OCI-LY7 (cell line): ENCODE measurements at regions not wholly inside any gene's neighbourhood (a gene's known extent, or its start where the extent isn't known, plus 50 kb on each side); places are given as distances from the start of the nearest gene placed in this dataset.

ENCODE experiments used
- BruUV-seq: library from RNA; stranded (reverse); fragments of 400-500 nt; replicated peaks from 2 replicates; lab custom pipeline; 2021; lab: Mats Ljungman, UMichigan
- CTCF ChIA-PET: fragments of 300-600 bp; sonication (Branson Sonifier 250); formaldehyde crosslinking; loops from one replicate; lab custom pipeline; 2022; ENCODE audit warnings: antibody characterized with exemption; ENCODE audit not compliant: unreplicated experiment; lab: Charles Lee
- POLR2A ChIA-PET: fragments of 300-600 bp; sonication (Branson Sonifier 250); formaldehyde crosslinking; loops from one replicate; lab custom pipeline; 2022; ENCODE audit warnings: antibody characterized with exemption; lab: Charles Lee
- DNase-seq: peaks from one replicate; pipeline ENCODE4 v3.0.0-alpha.2; 2015; ENCODE audit warnings: low spot score
- H2AFZ ChIP-seq: fragments of 200-600 bp; sonication (generic), shearing (Covaris generic); 2 replicates; pipeline ENCODE4 v1.6.1; 2014; ENCODE audit warnings: mild to moderate bottlenecking, antibody characterized with exemption, low read length, moderate library complexity
- H3K27ac ChIP-seq: fragments of 200-600 bp; sonication (generic); 2 replicates; pipeline ENCODE4 v1.5.1; 2014; ENCODE audit warnings: mixed run types, low read depth, mild to moderate bottlenecking, moderate library complexity, low read length, inconsistent platforms; ENCODE audit not compliant: poor library complexity, severe bottlenecking
- H3K36me3 ChIP-seq: fragments of 200-600 bp; sonication (generic); 2 replicates; pipeline ENCODE4 v1.6.1; 2014; ENCODE audit warnings: mild to moderate bottlenecking, antibody characterized with exemption, low read length, moderate library complexity, mixed read lengths; ENCODE audit not compliant: insufficient read depth
- H3K4me1 ChIP-seq: fragments of 200-600 bp; sonication (generic); 2 replicates; pipeline ENCODE4 v1.5.1; 2014; ENCODE audit warnings: mild to moderate bottlenecking, low read length; ENCODE audit not compliant: insufficient read depth, poor library complexity, severe bottlenecking
- H3K4me2 ChIP-seq: fragments of 200-600 bp; sonication (generic); 2 replicates; pipeline ENCODE4 v1.6.1; 2014; ENCODE audit warnings: mild to moderate bottlenecking, low read length
- H3K4me3 ChIP-seq: fragments of 200-600 bp; sonication (generic); 2 replicates; pipeline ENCODE4 v1.5.1; 2014; ENCODE audit warnings: mild to moderate bottlenecking, low read depth, low read length; ENCODE audit not compliant: poor library complexity, severe bottlenecking
- H3K79me2 ChIP-seq: fragments of 200-600 bp; sonication (generic); 2 replicates; pipeline ENCODE4 v1.6.1; 2016; ENCODE audit warnings: low read depth, mild to moderate bottlenecking, low read length, moderate library complexity, mixed read lengths; ENCODE audit not compliant: insufficient read depth
- H3K9me2 ChIP-seq: fragments of 200-600 bp; sonication (generic); 2 replicates; pipeline ENCODE4 v1.6.1; 2016; ENCODE audit warnings: mild to moderate bottlenecking, low read length, mixed read lengths; ENCODE audit not compliant: insufficient read depth
- H3K9me3 ChIP-seq: fragments of 200-600 bp; sonication (generic); 2 replicates; pipeline ENCODE4 v1.6.1; 2014; ENCODE audit warnings: mild to moderate bottlenecking, mixed run types, low read length, mixed read lengths
- H4K20me1 ChIP-seq: fragments of 200-600 bp; sonication (generic); 2 replicates; pipeline ENCODE4 v1.6.1; 2014; ENCODE audit warnings: mild to moderate bottlenecking, antibody characterized with exemption, low read length, moderate library complexity, mixed read lengths; ENCODE audit not compliant: insufficient read depth
- EZH2phosphoT487 ChIP-seq: fragments of 200-600 bp; sonication (generic); IDR thresholded peaks from 2 replicates; pipeline ENCODE4 v1.6.1; 2018; ENCODE audit warnings: low read depth, borderline replicate concordance, mild to moderate bottlenecking, mixed run types, antibody characterized with exemption, low read length, moderate library complexity, mixed read lengths
- intact Hi-C: fragments of 100-400 bp; cut with micrococcal nuclease; formaldehyde crosslinking; loops from one replicate; pipeline ENCODE4 v1.10.0; 2022; ENCODE audit not compliant: unreplicated experiment
- TF ChIP-seq, protein P1 (sequence below): fragments of 200-600 bp; sonication (generic); conservative IDR thresholded peaks from 2 replicates; pipeline ENCODE4 v1.5.1; 2014; ENCODE audit warnings: mild to moderate bottlenecking, antibody characterized with exemption, low read length, moderate library complexity, mixed read lengths

DNA sequence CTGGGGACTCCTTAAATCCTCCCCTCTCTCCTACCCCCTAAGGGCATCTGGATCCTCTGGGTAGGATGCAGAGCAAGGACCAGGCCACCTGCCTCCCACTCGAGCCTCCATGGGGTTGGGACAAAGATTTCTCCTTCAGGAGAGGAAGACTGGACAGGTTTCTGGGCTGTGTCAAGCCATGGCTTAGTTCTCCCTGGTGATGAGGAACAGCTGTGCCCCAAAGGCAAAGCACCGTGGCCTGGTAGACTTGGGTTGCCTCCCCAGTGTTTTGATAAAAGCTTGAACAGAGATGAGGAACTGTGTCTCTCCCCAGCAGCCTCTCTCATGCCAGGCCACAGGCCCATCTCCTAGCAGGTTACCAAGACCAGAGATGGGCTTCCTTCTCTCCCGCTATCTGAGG, 238.3 kb downstream of the WDR11 start:
- Histone ChIP-seq H3K9me3 (no peaks in the 10 kb centered on the region), H3K36me3 (no peaks in the 10 kb centered on the region), H2AFZ (no peak overlapping the region), H3K4me2 (no peak overlapping the region), H3K79me2 (no peaks in the 10 kb centered on the region), H3K9me2 (no peaks in the 10 kb centered on the region), H3K4me1 (no peaks in the 10 kb centered on the region), H3K27ac (no peak overlapping the region), H3K4me3 (no peak overlapping the region), H4K20me1 (no peaks in the 10 kb centered on the region)
- ChIA-PET POLR2A (no interaction called here), CTCF (no interaction called here)
- no TSS peak for BruUV-seq
- TF ChIP-seq, protein P1, sequence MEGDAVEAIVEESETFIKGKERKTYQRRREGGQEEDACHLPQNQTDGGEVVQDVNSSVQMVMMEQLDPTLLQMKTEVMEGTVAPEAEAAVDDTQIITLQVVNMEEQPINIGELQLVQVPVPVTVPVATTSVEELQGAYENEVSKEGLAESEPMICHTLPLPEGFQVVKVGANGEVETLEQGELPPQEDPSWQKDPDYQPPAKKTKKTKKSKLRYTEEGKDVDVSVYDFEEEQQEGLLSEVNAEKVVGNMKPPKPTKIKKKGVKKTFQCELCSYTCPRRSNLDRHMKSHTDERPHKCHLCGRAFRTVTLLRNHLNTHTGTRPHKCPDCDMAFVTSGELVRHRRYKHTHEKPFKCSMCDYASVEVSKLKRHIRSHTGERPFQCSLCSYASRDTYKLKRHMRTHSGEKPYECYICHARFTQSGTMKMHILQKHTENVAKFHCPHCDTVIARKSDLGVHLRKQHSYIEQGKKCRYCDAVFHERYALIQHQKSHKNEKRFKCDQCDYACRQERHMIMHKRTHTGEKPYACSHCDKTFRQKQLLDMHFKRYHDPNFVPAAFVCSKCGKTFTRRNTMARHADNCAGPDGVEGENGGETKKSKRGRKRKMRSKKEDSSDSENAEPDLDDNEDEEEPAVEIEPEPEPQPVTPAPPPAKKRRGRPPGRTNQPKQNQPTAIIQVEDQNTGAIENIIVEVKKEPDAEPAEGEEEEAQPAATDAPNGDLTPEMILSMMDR, result no peak
- no peak for TF ChIP-seq EZH2phosphoT487
- no peak for DNase-seq
- intact Hi-C loops, result no loop called here

- no peak for DNase-seq
- Histone ChIP-seq H3K4me1 (no peaks in the 10 kb centered on the region), H3K4me2 (no peak overlapping the region), H3K36me3 (no peaks in the 10 kb centered on the region), H3K79me2 (no peaks in the 10 kb centered on the region), H4K20me1 (no peaks in the 10 kb centered on the region), H2AFZ (no peak overlapping the region), H3K27ac (no peak overlapping the region), H3K9me2 (no peaks in the 10 kb centered on the region), H3K9me3 (no peaks in the 10 kb centered on the region), H3K4me3 (no peak overlapping the region)
- TF ChIP-seq, protein P1, result no peak
- no peak for TF ChIP-seq EZH2phosphoT487
- intact Hi-C loops, result no loop called here
- POLR2A ChIA-PET, result no interaction called here
- CTCF ChIA-PET, result no interaction called here
- BruUV-seq, result no TSS peak
Measured at GRCh38 chr10:121091961-121092719, 241.0 kb downstream of the WDR11 start.

GRCh38 chr10:121092720-121093095, 241.5 kb downstream of the WDR11 start:
- no peaks in the 10 kb centered on the region for H4K20me1 ChIP-seq
- CTCF ChIA-PET, result no interaction called here
- intact Hi-C loops, result no loop called here
- no peaks in the 10 kb centered on the region for H3K9me3 ChIP-seq
- DNase-seq, result no peak
- H3K36me3 ChIP-seq, result no peaks in the 10 kb centered on the region
- H3K4me1 ChIP-seq, result no peaks in the 10 kb centered on the region
- BruUV-seq, result no TSS peak
- H3K79me2 ChIP-seq, result no peaks in the 10 kb centered on the region
- H3K9me2 ChIP-seq, result no peaks in the 10 kb centered on the region
- POLR2A ChIA-PET, result no interaction called here
- no peak overlapping the region for H3K4me3 ChIP-seq
- no peak overlapping the region for H3K27ac ChIP-seq
- H3K4me2 ChIP-seq, result no peak overlapping the region
- no peak for TF ChIP-seq EZH2phosphoT487
- TF ChIP-seq, protein P1, result no peak
- no peak overlapping the region for H2AFZ ChIP-seq
